GM23338 (cell line): ENCODE measurements at regions not wholly inside any gene's neighbourhood (a gene's known extent, or its start where the extent isn't known, plus 50 kb on each side); places are given as distances from the start of the nearest gene placed in this dataset.

ENCODE experiments used
- ATAC-seq: fragments of 200-7000 bp; cut with Tn5 transposase; 3 replicates; pipeline ENCODE4 v1.9.1; 2020
- DNase-seq: peaks from one replicate; pipeline ENCODE4 v3.0.0-alpha.2; 2015; ENCODE audit warnings: low spot score
- H2AFZ ChIP-seq: fragments of 200-600 bp; sonication (generic); 2 replicates; pipeline ENCODE4 v1.8.0; 2016; ENCODE audit warnings: antibody characterized with exemption, mild to moderate bottlenecking, moderate library complexity
- H3F3A ChIP-seq: fragments of 200-600 bp; sonication (generic); replicated peaks from 2 replicates; pipeline ENCODE4 v1.8.0; 2017; ENCODE audit warnings: antibody characterized with exemption, mixed run types, low read depth
- H3K27ac ChIP-seq: fragments of 200-600 bp; sonication (generic); 2 replicates; pipeline ENCODE4 v1.6.1; 2016; ENCODE audit warnings: low read depth
- H3K27me3 ChIP-seq: fragments of 200-600 bp; sonication (generic); 2 replicates; pipeline ENCODE4 v1.8.0; 2016; ENCODE audit warnings: mild to moderate bottlenecking, mixed run types, moderate library complexity; ENCODE audit not compliant: insufficient read depth
- H3K36me3 ChIP-seq: fragments of 200-600 bp; sonication (generic); 2 replicates; pipeline ENCODE4 v1.8.0; 2016; ENCODE audit warnings: mild to moderate bottlenecking; ENCODE audit not compliant: insufficient read depth
- H3K4me1 ChIP-seq: fragments of 200-600 bp; sonication (generic); 2 replicates; pipeline ENCODE4 v1.8.0; 2016; ENCODE audit warnings: mild to moderate bottlenecking, moderate library complexity; ENCODE audit not compliant: insufficient read depth
- H3K4me2 ChIP-seq: fragments of 200-600 bp; sonication (generic); 2 replicates; pipeline ENCODE4 v1.7.1; 2017; ENCODE audit warnings: mixed run types
- H3K4me3 ChIP-seq: fragments of 200-600 bp; sonication (generic); 2 replicates; pipeline ENCODE4 v1.6.1; 2016; ENCODE audit warnings: mixed run types
- H3K79me2 ChIP-seq: fragments of 200-600 bp; sonication (generic); replicated peaks from 2 replicates; pipeline ENCODE4 v1.8.0; 2017; ENCODE audit warnings: mild to moderate bottlenecking; ENCODE audit not compliant: insufficient read depth
- H3K9me2 ChIP-seq: fragments of 200-600 bp; sonication (generic); 2 replicates; pipeline ENCODE4 v1.8.0; 2017; ENCODE audit not compliant: insufficient read depth
- H4K20me1 ChIP-seq: fragments of 200-600 bp; sonication (generic); replicated peaks from 2 replicates; pipeline ENCODE4 v1.8.0; 2017; ENCODE audit warnings: mild to moderate bottlenecking; ENCODE audit not compliant: insufficient read depth
- H3K27ac Mint-ChIP-seq: 2 replicates; pipeline ENCODE4 v1.8.0; 2020; ENCODE audit warnings: inconsistent platforms, mild to moderate bottlenecking, moderate library complexity, mixed read lengths
- H3K27me3 Mint-ChIP-seq: 3 replicates; pipeline ENCODE4 v1.8.0; 2022; ENCODE audit warnings: low read depth, mild to moderate bottlenecking, moderate library complexity, mixed read lengths, inconsistent platforms; ENCODE audit not compliant: insufficient read depth, poor library complexity
- H3K36me3 Mint-ChIP-seq: 3 replicates; pipeline ENCODE4 v1.8.0; 2021; ENCODE audit warnings: low read depth, mild to moderate bottlenecking, inconsistent platforms, moderate library complexity, mixed read lengths
- H3K4me1 Mint-ChIP-seq: 3 replicates; pipeline ENCODE4 v1.8.0; 2020; ENCODE audit warnings: mild to moderate bottlenecking, inconsistent platforms, mixed read lengths
- H3K4me3 Mint-ChIP-seq: 3 replicates; pipeline ENCODE4 v1.8.0; 2021; ENCODE audit warnings: moderate library complexity, mild to moderate bottlenecking, inconsistent platforms, mixed read lengths
- H3K9me3 Mint-ChIP-seq: 3 replicates; pipeline ENCODE4 v1.8.0; 2020; ENCODE audit warnings: moderate library complexity, mild to moderate bottlenecking, inconsistent platforms, mixed read lengths
- EZH2 ChIP-seq: fragments of 200-600 bp; sonication (generic); IDR thresholded peaks from one replicate; pipeline ENCODE4 v1.8.0; 2017; ENCODE audit warnings: antibody characterized with exemption, mild to moderate bottlenecking, low read depth; ENCODE audit not compliant: unreplicated experiment
- EZH2phosphoT487 ChIP-seq: fragments of 200-600 bp; sonication (generic); IDR thresholded peaks from one replicate; pipeline ENCODE4 v1.8.1; 2018; ENCODE audit warnings: antibody characterized with exemption; ENCODE audit not compliant: unreplicated experiment
- JUNB ChIP-seq: IDR thresholded peaks from one replicate; pipeline ENCODE4 v1.6.1; 2016; ENCODE audit warnings: antibody characterized with exemption; ENCODE audit not compliant: unreplicated experiment
- NANOG ChIP-seq: IDR thresholded peaks from 2 replicates; pipeline ENCODE4 v1.6.1; 2016; ENCODE audit warnings: antibody characterized with exemption, borderline replicate concordance
- ZNF331 ChIP-seq: fragments of 250-450 bp; sonication (Bioruptor Pico); IDR thresholded peaks from 2 replicates; pipeline ENCODE4 v1.5.0; 2020; ENCODE audit warnings: low read depth, mild to moderate bottlenecking, moderate library complexity
- TF ChIP-seq, protein P1 (sequence below): IDR thresholded peaks from 2 replicates; pipeline ENCODE4 v1.6.1; 2016; ENCODE audit warnings: antibody characterized with exemption
- TF ChIP-seq, protein P2 (sequence below): fragments of 250-450 bp; sonication (Bioruptor Pico); IDR thresholded peaks from 2 replicates; pipeline ENCODE4 v1.5.0; 2020; ENCODE audit warnings: mild to moderate bottlenecking, moderate library complexity
- TF ChIP-seq, protein P3 (sequence below), 2 experiments: fragments of 200-600 bp in 1 of 2; sonication (generic) in 1 of 2; conservative IDR thresholded peaks; 2 replicates each; pipeline versions ENCODE4 v1.5.1 to v1.6.1; 2016 to 2017; ENCODE audit warnings: antibody characterized with exemption in 2 of 2, low read depth in 2 of 2, mild to moderate bottlenecking in 2 of 2, moderate library complexity in 1 of 2
- TF ChIP-seq, protein P4 (sequence below): IDR thresholded peaks from one replicate; pipeline ENCODE4 v1.6.1; 2018; ENCODE audit warnings: antibody characterized with exemption; ENCODE audit not compliant: unreplicated experiment

DNA sequence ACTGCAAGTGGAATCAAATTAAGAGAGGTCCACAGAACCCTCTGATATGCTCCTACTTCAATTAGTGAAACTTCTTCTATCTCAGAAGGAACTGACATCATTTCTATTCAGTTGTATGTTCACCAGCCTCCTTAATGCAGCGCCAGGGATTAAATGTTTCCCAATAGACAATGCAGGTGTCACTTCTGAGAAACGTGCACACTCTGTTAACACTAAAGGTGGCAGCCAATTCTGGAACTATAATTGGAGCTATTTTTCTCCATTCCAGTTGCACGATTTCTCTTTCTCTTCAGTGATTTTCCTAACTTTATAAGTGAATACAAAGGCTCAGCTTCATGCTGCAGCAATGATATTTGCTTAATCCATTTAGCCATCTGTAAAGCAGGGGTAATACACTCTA, 821.9 kb downstream of the TDRD15 start:
- Mint-ChIP-seq H3K27ac (no peak overlapping the region), H3K9me3 (no peaks in the 10 kb centered on the region), H3K36me3 (no peaks in the 10 kb centered on the region), H3K27me3 (no peaks in the 10 kb centered on the region), H3K4me1 (no peaks in the 10 kb centered on the region), H3K4me3 (no peak overlapping the region)
- TF ChIP-seq EZH2phosphoT487 (no peak), NANOG (no peak), ZNF331 (CRISPR knock-in tag) (no peak), EZH2 (no peak), JUNB (no peak)
- TF ChIP-seq, protein P1, sequence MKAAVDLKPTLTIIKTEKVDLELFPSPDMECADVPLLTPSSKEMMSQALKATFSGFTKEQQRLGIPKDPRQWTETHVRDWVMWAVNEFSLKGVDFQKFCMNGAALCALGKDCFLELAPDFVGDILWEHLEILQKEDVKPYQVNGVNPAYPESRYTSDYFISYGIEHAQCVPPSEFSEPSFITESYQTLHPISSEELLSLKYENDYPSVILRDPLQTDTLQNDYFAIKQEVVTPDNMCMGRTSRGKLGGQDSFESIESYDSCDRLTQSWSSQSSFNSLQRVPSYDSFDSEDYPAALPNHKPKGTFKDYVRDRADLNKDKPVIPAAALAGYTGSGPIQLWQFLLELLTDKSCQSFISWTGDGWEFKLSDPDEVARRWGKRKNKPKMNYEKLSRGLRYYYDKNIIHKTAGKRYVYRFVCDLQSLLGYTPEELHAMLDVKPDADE, result no peak
- TF ChIP-seq, protein P2, sequence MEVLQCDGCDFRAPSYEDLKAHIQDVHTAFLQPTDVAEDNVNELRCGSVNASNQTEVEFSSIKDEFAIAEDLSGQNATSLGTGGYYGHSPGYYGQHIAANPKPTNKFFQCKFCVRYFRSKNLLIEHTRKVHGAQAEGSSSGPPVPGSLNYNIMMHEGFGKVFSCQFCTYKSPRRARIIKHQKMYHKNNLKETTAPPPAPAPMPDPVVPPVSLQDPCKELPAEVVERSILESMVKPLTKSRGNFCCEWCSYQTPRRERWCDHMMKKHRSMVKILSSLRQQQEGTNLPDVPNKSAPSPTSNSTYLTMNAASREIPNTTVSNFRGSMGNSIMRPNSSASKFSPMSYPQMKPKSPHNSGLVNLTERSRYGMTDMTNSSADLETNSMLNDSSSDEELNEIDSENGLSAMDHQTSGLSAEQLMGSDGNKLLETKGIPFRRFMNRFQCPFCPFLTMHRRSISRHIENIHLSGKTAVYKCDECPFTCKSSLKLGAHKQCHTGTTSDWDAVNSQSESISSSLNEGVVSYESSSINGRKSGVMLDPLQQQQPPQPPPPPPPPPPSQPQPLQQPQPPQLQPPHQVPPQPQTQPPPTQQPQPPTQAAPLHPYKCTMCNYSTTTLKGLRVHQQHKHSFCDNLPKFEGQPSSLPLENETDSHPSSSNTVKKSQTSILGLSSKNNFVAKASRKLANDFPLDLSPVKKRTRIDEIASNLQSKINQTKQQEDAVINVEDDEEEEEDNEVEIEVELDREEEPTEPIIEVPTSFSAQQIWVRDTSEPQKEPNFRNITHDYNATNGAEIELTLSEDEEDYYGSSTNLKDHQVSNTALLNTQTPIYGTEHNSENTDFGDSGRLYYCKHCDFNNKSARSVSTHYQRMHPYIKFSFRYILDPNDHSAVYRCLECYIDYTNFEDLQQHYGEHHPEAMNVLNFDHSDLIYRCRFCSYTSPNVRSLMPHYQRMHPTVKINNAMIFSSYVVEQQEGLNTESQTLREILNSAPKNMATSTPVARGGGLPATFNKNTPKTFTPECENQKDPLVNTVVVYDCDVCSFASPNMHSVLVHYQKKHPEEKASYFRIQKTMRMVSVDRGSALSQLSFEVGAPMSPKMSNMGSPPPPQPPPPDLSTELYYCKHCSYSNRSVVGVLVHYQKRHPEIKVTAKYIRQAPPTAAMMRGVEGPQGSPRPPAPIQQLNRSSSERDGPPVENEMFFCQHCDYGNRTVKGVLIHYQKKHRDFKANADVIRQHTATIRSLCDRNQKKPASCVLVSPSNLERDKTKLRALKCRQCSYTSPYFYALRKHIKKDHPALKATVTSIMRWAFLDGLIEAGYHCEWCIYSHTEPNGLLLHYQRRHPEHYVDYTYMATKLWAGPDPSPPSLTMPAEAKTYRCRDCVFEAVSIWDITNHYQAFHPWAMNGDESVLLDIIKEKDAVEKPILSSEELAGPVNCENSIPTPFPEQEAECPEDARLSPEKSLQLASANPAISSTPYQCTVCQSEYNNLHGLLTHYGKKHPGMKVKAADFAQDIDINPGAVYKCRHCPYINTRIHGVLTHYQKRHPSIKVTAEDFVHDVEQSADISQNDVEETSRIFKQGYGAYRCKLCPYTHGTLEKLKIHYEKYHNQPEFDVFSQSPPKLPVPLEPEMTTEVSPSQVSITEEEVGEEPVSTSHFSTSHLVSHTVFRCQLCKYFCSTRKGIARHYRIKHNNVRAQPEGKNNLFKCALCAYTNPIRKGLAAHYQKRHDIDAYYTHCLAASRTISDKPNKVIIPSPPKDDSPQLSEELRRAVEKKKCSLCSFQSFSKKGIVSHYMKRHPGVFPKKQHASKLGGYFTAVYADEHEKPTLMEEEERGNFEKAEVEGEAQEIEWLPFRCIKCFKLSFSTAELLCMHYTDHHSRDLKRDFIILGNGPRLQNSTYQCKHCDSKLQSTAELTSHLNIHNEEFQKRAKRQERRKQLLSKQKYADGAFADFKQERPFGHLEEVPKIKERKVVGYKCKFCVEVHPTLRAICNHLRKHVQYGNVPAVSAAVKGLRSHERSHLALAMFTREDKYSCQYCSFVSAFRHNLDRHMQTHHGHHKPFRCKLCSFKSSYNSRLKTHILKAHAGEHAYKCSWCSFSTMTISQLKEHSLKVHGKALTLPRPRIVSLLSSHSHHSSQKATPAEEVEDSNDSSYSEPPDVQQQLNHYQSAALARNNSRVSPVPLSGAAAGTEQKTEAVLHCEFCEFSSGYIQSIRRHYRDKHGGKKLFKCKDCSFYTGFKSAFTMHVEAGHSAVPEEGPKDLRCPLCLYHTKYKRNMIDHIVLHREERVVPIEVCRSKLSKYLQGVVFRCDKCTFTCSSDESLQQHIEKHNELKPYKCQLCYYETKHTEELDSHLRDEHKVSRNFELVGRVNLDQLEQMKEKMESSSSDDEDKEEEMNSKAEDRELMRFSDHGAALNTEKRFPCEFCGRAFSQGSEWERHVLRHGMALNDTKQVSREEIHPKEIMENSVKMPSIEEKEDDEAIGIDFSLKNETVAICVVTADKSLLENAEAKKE (CRISPR knock-in tag), result no peak
- TF ChIP-seq, protein P3, sequence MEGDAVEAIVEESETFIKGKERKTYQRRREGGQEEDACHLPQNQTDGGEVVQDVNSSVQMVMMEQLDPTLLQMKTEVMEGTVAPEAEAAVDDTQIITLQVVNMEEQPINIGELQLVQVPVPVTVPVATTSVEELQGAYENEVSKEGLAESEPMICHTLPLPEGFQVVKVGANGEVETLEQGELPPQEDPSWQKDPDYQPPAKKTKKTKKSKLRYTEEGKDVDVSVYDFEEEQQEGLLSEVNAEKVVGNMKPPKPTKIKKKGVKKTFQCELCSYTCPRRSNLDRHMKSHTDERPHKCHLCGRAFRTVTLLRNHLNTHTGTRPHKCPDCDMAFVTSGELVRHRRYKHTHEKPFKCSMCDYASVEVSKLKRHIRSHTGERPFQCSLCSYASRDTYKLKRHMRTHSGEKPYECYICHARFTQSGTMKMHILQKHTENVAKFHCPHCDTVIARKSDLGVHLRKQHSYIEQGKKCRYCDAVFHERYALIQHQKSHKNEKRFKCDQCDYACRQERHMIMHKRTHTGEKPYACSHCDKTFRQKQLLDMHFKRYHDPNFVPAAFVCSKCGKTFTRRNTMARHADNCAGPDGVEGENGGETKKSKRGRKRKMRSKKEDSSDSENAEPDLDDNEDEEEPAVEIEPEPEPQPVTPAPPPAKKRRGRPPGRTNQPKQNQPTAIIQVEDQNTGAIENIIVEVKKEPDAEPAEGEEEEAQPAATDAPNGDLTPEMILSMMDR (conservative IDR thresholded peaks at IDR 0.05; ENCODE audit: low read depth in 2 of 2), result no peak
- TF ChIP-seq, protein P4, sequence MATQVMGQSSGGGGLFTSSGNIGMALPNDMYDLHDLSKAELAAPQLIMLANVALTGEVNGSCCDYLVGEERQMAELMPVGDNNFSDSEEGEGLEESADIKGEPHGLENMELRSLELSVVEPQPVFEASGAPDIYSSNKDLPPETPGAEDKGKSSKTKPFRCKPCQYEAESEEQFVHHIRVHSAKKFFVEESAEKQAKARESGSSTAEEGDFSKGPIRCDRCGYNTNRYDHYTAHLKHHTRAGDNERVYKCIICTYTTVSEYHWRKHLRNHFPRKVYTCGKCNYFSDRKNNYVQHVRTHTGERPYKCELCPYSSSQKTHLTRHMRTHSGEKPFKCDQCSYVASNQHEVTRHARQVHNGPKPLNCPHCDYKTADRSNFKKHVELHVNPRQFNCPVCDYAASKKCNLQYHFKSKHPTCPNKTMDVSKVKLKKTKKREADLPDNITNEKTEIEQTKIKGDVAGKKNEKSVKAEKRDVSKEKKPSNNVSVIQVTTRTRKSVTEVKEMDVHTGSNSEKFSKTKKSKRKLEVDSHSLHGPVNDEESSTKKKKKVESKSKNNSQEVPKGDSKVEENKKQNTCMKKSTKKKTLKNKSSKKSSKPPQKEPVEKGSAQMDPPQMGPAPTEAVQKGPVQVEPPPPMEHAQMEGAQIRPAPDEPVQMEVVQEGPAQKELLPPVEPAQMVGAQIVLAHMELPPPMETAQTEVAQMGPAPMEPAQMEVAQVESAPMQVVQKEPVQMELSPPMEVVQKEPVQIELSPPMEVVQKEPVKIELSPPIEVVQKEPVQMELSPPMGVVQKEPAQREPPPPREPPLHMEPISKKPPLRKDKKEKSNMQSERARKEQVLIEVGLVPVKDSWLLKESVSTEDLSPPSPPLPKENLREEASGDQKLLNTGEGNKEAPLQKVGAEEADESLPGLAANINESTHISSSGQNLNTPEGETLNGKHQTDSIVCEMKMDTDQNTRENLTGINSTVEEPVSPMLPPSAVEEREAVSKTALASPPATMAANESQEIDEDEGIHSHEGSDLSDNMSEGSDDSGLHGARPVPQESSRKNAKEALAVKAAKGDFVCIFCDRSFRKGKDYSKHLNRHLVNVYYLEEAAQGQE, result no peak
- no peak overlapping the region for H2AFZ ChIP-seq
- no peaks in the 10 kb centered on the region for H4K20me1 ChIP-seq
- H3K36me3 ChIP-seq, result no peaks in the 10 kb centered on the region
- no peak overlapping the region for H3K4me3 ChIP-seq
- no peaks in the 10 kb centered on the region for H3K9me2 ChIP-seq
- H3K4me1 ChIP-seq, result no peaks in the 10 kb centered on the region
- H3K79me2 ChIP-seq, result no peaks in the 10 kb centered on the region
- no peak overlapping the region for H3K27ac ChIP-seq
- H3K27me3 ChIP-seq, result no peaks in the 10 kb centered on the region
- DNase-seq (no peak), ATAC-seq (no peak)
- no peaks in the 10 kb centered on the region for H3F3A ChIP-seq
- no peak overlapping the region for H3K4me2 ChIP-seq
